ENCODE measurements at regions not wholly inside any gene's neighbourhood (a gene's known extent, or its start where the extent isn't known, plus 50 kb on each side); places are given as distances from the start of the nearest gene placed in this dataset.
A peak's percentile ranks its signal among the peaks of the same experiment; 100 is the strongest.

- peaks cover 21% of the 10 kb centered on the region for H3K4me1 ChIP-seq (ENCODE audit: control insufficient read depth, extremely low read depth, insufficient read depth, low read length)
- no peak for TF ChIP-seq CTCF (optimal IDR thresholded peaks at IDR 0.05 in 1 of 3, IDR thresholded peaks at IDR 0.05 in 1 of 3, conservative IDR thresholded peaks at IDR 0.05 in 1 of 3; ENCODE audit: extremely low read depth in 1 of 3, insufficient read depth in 2 of 3, low read length in 3 of 3)
- TF ChIP-seq EZH2 (IDR thresholded peaks at IDR 0.05; ENCODE audit: low read length) = no peak
- FAIRE-seq (peak; percentile 92), DNase-seq (ENCODE audit: low read depth, low spot score) (no peak)
- peak overlapping the region; percentile 62 for H2AFZ ChIP-seq (ENCODE audit: control insufficient read depth, low read length)
- no peaks in the 10 kb centered on the region for H3K36me3 ChIP-seq (ENCODE audit: control insufficient read depth in 2 of 2, extremely low read depth in 1 of 2, insufficient read depth in 2 of 2, low read length in 2 of 2)
- dilution Hi-C loops (cut with MboI; ENCODE audit: extremely low pct_ligation_motif_present, low sequenced_read_pairs) = no loop called here
- no peak overlapping the region for H3K27ac ChIP-seq (ENCODE audit: control insufficient read depth, insufficient read depth, low read length)
- H3K9me1 ChIP-seq (ENCODE audit: control insufficient read depth, extremely low read depth, insufficient read depth, low read length) = no peaks in the 10 kb centered on the region
- no peak overlapping the region for H3K4me3 ChIP-seq (ENCODE audit: control insufficient read depth in 2 of 3, extremely low read depth in 1 of 3, insufficient read depth in 2 of 3, low read depth in 1 of 3, low read length in 3 of 3)
- no peak overlapping the region for H3K9ac ChIP-seq (ENCODE audit: control insufficient read depth, extremely low read depth, insufficient read depth, low read length)
- H4K20me1 ChIP-seq (ENCODE audit: control insufficient read depth, extremely low read depth, insufficient read depth, low read length) = no peaks in the 10 kb centered on the region
- H3K4me2 ChIP-seq (ENCODE audit: control insufficient read depth, extremely low read depth, insufficient read depth, low read depth, low read length) = no peak overlapping the region
- no peaks in the 10 kb centered on the region for H3K27me3 ChIP-seq (ENCODE audit: control insufficient read depth, extremely low read depth, insufficient read depth, low read length)
- H3K79me2 ChIP-seq (ENCODE audit: control insufficient read depth, insufficient read depth, low read length) = no peaks in the 10 kb centered on the region
- no peaks in the 10 kb centered on the region for H3K9me3 ChIP-seq (ENCODE audit: control insufficient read depth, low read depth, low read length)
These were observed 412.6 kb upstream of the PAPPA start for GRCh38 chr9:115740986-115741385.

GRCh38 chr9:115743709-115744605, 409.6 kb upstream of the PAPPA start:
- H4K20me1 ChIP-seq (ENCODE audit: control insufficient read depth, extremely low read depth, insufficient read depth, low read length) = no peaks in the 10 kb centered on the region
- no peak for FAIRE-seq
- no peaks in the 10 kb centered on the region for H3K79me2 ChIP-seq (ENCODE audit: control insufficient read depth, insufficient read depth, low read length)
- TF ChIP-seq CTCF (optimal IDR thresholded peaks at IDR 0.05 in 1 of 3, IDR thresholded peaks at IDR 0.05 in 1 of 3, conservative IDR thresholded peaks at IDR 0.05 in 1 of 3; ENCODE audit: extremely low read depth in 1 of 3, insufficient read depth in 2 of 3, low read length in 3 of 3) (no peak), EZH2 (IDR thresholded peaks at IDR 0.05; ENCODE audit: low read length) (no peak)
- DNase-seq (ENCODE audit: low read depth, low spot score) = no peak
- H3K27ac ChIP-seq (ENCODE audit: control insufficient read depth, insufficient read depth, low read length) = no peak overlapping the region
- H3K9ac ChIP-seq (ENCODE audit: control insufficient read depth, extremely low read depth, insufficient read depth, low read length) = no peak overlapping the region
- dilution Hi-C loops (cut with MboI; ENCODE audit: extremely low pct_ligation_motif_present, low sequenced_read_pairs) = no loop called here
- no peaks in the 10 kb centered on the region for H3K27me3 ChIP-seq (ENCODE audit: control insufficient read depth, extremely low read depth, insufficient read depth, low read length)
- no peak overlapping the region for H3K4me2 ChIP-seq (ENCODE audit: control insufficient read depth, extremely low read depth, insufficient read depth, low read depth, low read length)
- peaks cover 25% of the 10 kb centered on the region for H3K4me1 ChIP-seq (ENCODE audit: control insufficient read depth, extremely low read depth, insufficient read depth, low read length)
- H3K9me1 ChIP-seq (ENCODE audit: control insufficient read depth, extremely low read depth, insufficient read depth, low read length) = no peaks in the 10 kb centered on the region
- no peaks in the 10 kb centered on the region for H3K36me3 ChIP-seq (ENCODE audit: control insufficient read depth in 2 of 2, extremely low read depth in 1 of 2, insufficient read depth in 2 of 2, low read length in 2 of 2)
- H3K4me3 ChIP-seq (ENCODE audit: control insufficient read depth in 2 of 3, extremely low read depth in 1 of 3, insufficient read depth in 2 of 3, low read depth in 1 of 3, low read length in 3 of 3) = no peak overlapping the region
- no peak overlapping the region for H2AFZ ChIP-seq (ENCODE audit: control insufficient read depth, low read length)
- H3K9me3 ChIP-seq (ENCODE audit: control insufficient read depth, low read depth, low read length) = no peaks in the 10 kb centered on the region
